Kidney epithelial cell (primary cell): ENCODE measurements at regions not wholly inside any gene's neighbourhood (a gene's known extent, or its start where the extent isn't known, plus 50 kb on each side); places are given as distances from the start of the nearest gene placed in this dataset.

ENCODE experiments used
- DNase-seq: peaks from one replicate; pipeline ENCODE4 v3.0.0-alpha.2; 2010; ENCODE audit warnings: low read depth
- H3K27me3 ChIP-seq: 2 replicates; pipeline ENCODE4 v1.6.0; 2011; ENCODE audit warnings: low read length; ENCODE audit not compliant: control insufficient read depth, insufficient read depth
- H3K36me3 ChIP-seq: 2 replicates; pipeline ENCODE4 v1.5.1; 2011; ENCODE audit warnings: low read length; ENCODE audit not compliant: control insufficient read depth, insufficient read depth
- H3K4me3 ChIP-seq: 2 replicates; pipeline ENCODE4 v1.5.1; 2011; ENCODE audit warnings: low read depth, mild to moderate bottlenecking, control low read depth, low read length
- TF ChIP-seq, protein P1 (sequence below): IDR thresholded peaks from 2 replicates; pipeline ENCODE4 v1.5.1; 2011; ENCODE audit warnings: mild to moderate bottlenecking, moderate library complexity, low read length, control low read depth, inconsistent platforms; ENCODE audit not compliant: insufficient read depth, poor library complexity, severe bottlenecking

DNA sequence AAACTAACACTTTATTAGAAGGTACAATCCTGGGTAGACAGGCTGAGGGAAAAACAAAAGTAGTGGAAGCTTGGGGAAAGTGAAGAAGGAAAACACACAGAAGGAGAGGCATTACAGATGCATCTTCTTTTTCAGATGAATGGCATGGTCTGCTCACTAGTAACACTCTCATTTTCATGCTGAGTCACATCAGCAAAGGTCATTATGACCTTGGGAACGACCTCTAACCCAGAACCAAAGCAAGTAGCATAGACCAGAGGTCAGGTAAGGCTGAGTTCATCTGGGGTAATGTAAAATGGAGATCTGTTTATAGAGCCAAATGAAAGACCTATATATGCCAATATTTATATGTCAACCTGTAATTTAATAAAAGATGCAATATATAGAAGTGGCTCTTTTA is 294.4 kb upstream of the LRRTM4 start:
- TF ChIP-seq, protein P1, sequence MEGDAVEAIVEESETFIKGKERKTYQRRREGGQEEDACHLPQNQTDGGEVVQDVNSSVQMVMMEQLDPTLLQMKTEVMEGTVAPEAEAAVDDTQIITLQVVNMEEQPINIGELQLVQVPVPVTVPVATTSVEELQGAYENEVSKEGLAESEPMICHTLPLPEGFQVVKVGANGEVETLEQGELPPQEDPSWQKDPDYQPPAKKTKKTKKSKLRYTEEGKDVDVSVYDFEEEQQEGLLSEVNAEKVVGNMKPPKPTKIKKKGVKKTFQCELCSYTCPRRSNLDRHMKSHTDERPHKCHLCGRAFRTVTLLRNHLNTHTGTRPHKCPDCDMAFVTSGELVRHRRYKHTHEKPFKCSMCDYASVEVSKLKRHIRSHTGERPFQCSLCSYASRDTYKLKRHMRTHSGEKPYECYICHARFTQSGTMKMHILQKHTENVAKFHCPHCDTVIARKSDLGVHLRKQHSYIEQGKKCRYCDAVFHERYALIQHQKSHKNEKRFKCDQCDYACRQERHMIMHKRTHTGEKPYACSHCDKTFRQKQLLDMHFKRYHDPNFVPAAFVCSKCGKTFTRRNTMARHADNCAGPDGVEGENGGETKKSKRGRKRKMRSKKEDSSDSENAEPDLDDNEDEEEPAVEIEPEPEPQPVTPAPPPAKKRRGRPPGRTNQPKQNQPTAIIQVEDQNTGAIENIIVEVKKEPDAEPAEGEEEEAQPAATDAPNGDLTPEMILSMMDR, result no peak

DNA sequence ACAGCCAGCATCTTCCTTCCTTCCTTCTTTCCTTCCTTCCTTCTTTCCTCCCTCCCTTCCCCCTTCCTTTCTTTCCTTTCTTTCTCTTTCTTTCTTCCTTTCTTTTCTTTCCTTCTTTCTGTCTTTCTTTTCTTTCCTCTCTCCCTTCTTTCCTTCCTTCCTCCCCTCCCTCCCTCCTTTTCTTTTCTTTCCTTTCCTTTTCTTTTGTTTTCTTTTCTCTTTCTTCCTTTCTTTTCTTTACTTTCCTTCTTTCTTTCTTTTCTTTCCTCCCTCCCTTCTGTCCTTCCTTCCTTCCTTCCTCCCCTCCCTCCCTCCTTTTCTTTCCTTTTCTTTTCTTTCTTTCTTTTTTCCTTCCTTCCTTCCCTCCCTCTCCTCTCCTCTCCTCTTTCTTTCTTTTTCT is 296.0 kb upstream of the LRRTM4 start:
- H3K36me3 ChIP-seq, result no peaks in the 10 kb centered on the region
- no peaks in the 10 kb centered on the region for H3K27me3 ChIP-seq
- DNase-seq, result no peak
- no peak overlapping the region for H3K4me3 ChIP-seq
- TF ChIP-seq, protein P1, result no peak

More for the DNA sequence above, 294.4 kb upstream of the LRRTM4 start:
- Histone ChIP-seq H3K4me3 (no peak overlapping the region), H3K27me3 (no peaks in the 10 kb centered on the region), H3K36me3 (no peaks in the 10 kb centered on the region)
- DNase-seq, result no peak

DNA sequence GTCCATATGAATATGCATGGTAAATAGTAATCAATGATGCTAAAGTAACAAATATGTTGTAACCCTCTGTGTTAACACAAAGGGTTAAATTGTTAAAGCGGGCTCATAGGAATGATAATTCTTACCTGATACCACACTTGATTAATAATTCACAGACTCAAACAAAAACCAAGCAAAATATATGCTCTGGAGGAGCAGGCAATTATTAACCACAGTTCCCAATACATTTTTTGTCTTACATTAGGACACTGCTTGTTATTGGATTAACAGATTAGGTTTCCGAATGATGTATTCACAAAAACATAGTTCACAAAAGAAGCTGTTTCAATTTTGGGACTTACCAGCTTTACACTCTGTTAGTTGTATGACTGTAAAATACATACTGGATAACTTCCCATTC is 300.9 kb upstream of the LRRTM4 start:
- DNase-seq, result no peak
- Histone ChIP-seq H3K4me3 (no peak overlapping the region), H3K27me3 (no peaks in the 10 kb centered on the region), H3K36me3 (no peaks in the 10 kb centered on the region)
- TF ChIP-seq, protein P1, result no peak

DNA sequence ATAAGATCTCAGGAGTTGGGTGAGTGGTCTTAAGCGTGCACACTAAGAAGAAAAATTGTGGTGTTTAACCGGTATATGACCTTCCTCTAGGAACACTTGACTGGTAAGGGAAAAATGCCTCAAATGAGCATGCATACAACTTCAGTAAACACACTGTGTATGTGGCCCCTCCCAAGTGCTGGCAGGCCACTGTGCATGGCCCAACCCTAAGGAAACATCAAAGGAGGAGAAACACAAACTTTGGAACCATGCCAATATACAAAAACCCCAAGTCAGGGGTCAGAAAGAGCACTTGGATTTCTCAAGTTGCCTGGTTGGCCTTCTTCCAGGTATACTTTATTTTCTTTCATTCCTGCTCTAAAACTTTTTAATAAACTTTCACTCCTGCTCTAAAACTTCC is 308.9 kb upstream of the LRRTM4 start:
- Histone ChIP-seq H3K27me3 (no peaks in the 10 kb centered on the region), H3K4me3 (no peak overlapping the region), H3K36me3 (no peaks in the 10 kb centered on the region)
- TF ChIP-seq, protein P1, result no peak
- no peak for DNase-seq

DNA sequence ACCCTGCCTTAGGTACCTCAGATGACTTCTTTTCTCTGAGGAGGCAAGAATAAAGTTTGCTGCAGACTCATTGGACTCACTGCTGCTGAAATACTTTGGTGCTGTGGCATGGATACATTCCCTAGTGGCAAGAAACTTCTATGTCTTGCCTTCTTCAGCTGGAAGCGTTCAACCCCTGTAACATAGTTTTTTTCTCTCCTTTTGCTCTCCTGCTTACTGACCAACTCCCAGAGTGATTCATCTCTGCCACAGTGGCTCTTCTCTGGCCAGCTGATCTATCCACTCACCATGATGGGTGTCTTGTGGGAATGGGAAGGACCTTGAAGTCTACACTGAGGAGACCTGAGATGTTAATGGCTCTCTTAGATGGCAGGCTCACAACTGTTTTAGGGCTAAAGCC is 309.3 kb upstream of the LRRTM4 start:
- TF ChIP-seq, protein P1, result no peak
- Histone ChIP-seq H3K27me3 (no peaks in the 10 kb centered on the region), H3K36me3 (no peaks in the 10 kb centered on the region), H3K4me3 (no peak overlapping the region)
- no peak for DNase-seq

DNA sequence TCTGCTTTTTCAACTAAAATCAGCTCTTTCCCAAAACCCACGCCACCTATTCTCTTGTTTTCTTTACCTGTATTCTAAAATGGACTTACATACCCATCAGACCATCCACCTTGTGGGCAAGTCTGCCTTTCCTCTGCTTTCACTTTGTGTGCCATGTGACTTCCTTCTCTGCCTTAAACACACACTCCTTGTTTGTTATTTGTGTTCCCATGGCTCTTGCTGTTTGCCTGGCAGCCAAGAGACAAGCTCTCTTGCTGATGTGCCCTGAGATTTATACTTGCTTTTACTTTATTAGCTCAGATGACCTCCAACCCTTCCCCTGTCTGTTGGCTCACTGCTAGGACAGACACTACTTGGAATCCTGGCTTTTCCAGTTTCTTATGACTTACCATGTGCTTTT is 309.7 kb upstream of the LRRTM4 start:
- no peaks in the 10 kb centered on the region for H3K27me3 ChIP-seq
- TF ChIP-seq, protein P1, result no peak
- no peak overlapping the region for H3K4me3 ChIP-seq
- no peak for DNase-seq
- no peaks in the 10 kb centered on the region for H3K36me3 ChIP-seq
